ENCODE measurements at regions not wholly inside any gene's neighbourhood (a gene's known extent, or its start where the extent isn't known, plus 50 kb on each side); places are given as distances from the start of the nearest gene placed in this dataset.
"Not testable (repeated sequence)": the region's sequence is repeated elsewhere in the genome, so short reads cannot be mapped to it uniquely, and the experiment has no call there.

DNA sequence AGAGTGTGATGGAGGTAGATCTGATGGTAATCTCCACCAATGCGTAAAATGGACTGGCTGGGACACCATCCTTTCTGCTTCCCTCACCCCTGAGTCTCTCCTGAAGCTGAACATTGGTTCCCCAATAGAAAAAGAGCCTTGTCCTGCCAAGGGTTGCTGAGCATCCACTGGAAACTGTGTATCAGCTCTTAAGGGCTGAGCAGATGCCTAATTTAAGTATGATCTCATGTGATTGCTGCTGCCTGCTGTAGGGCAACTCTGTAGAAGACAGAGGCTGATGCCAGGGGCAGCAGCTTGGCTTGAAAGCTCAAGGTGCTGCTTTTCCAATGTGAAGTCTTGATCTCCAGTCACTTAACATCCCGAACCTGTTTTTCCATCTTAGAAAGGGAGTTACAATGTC lies 310.3 kb upstream of the CCL2 start:
- no peak for DNase-seq (ENCODE audit: low read depth)

- no peak for DNase-seq (ENCODE audit: low read depth)
Observed at GRCh38 chr17:33945646-33946546, 309.2 kb upstream of the CCL2 start.

GRCh38 chr17:33947762-33948161 lies 307.3 kb upstream of the CCL2 start:
- no peak for DNase-seq (ENCODE audit: low read depth)

DNA sequence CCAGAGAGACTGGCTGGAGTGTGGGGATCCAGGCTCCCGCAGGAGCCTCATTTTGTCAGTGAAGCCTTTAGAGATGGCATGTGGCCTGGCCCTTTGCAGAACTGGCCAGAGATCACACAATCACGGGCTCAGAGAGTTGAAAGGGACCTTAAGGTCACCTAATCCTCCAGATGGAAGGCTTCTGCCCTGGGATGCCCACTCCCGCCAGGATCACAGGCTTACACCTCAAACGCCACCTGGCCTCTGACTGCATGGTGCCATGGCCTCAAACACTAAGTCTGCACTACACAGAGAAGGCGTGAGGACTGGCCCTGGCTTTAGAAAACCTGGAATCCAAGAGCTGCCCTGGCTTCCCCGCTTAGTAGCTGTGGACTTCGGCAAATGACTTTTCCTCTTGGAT lies 306.8 kb upstream of the CCL2 start:
- no peak for DNase-seq (ENCODE audit: low read depth)

GRCh38 chr17:33949100-33949499 lies 306.0 kb upstream of the CCL2 start:
- no peak for DNase-seq (ENCODE audit: low read depth)

DNA sequence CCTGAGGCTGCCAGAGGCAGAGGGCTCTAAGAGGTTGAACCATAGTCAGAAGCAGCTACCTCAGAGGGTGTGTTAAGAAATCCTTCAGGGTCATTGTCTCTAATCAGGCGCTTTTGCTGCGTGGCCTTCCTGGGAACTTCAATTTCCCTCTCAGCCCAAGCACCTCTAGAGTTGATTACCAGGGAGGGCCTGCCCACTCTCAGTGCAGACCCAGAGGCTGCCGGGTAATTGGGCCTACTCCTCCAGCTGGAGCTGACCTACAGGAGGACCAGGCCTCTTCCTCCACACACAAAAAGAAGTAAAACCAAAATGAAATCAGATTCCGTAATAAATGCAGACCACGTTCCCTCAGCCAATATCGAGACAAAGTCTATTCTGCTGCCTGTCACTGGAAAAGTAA lies 305.0 kb upstream of the CCL2 start:
- no peak for DNase-seq (ENCODE audit: low read depth)

GRCh38 chr17:33952425-33952824 lies 302.7 kb upstream of the CCL2 start:
- no peak for DNase-seq (ENCODE audit: low read depth)

DNA sequence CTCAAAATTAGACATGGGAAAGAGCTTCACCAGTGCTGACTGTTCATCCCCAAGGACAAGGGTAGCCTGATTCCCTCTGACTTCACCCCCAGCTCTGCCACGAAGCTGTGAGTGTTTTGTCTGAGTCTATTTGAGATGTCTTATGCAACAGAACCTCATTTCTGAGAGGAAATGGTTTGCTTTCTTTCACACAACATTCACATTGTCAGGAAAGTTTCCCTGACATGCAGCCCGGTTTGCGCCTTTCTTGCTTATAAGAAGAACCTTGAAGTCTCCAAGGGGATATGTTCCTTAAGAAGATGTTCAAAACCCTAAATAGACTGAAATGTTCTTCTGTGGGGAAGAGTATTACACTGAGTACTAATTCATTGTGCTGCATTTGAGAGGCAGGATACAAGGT lies 300.5 kb upstream of the CCL2 start:
- no peak for DNase-seq (ENCODE audit: low read depth)

GRCh38 chr17:33955461-33955860 lies 299.6 kb upstream of the CCL2 start:
- no peak for DNase-seq (ENCODE audit: low read depth)

DNA sequence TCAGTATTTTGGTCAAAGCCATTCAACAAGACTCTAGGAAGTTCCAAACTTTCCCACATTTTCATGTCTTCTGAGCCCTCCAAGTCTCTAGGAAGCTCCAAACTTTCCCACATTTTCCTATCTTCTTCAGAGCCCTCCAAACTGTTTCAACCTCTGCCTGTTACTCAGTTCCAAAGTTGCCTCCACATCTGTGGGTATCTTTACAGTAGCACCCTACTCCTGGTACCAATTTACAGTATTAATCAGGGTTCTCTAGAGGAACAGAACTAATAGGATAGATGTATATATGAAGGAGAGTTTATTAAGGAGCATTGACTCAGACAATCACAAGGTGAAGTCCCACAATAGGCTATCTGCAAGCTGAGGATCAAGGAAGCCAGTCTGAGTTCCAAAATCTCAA lies 296.0 kb upstream of the CCL2 start:
- DNase-seq (ENCODE audit: low read depth), result not testable (repeated sequence)

DNA sequence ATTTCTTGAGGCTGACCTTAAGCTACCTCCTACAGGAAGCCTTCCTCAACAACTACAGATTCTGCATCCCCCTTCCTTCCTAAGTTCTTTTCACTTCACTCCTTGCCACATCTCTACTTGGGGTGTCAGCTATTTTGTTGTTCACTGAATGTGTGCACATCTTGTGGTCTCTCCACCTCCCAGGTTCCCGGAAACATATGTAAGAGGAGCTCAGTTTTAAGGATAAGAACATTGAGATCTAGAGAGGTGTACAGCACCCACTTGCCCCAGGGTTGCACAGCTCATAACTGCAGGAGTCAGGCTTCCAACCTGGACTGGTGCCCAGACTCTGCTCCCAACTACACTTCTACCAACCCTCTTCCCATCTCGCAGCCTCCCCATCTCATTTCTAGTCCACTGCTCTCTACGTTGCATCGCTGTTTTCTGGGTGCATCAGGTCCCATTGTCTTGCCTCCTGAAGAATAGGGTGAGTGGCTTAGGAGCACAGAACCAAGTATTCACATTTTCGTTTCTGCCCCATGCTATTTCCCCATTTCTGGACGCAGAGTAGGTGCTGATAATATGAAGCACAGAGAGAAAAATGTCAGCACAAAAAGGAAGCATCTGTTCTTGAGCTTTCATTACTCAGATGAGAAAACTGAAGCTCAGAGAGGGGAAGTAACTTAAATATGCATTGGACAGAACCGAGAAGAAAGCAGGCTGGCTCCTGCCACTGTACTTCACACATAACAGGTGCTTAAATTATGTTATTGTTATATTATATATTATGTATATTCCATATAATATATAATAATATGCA lies 292.0 kb upstream of the CCL2 start:
- DNase-seq (ENCODE audit: low read depth), result no peak

DNA sequence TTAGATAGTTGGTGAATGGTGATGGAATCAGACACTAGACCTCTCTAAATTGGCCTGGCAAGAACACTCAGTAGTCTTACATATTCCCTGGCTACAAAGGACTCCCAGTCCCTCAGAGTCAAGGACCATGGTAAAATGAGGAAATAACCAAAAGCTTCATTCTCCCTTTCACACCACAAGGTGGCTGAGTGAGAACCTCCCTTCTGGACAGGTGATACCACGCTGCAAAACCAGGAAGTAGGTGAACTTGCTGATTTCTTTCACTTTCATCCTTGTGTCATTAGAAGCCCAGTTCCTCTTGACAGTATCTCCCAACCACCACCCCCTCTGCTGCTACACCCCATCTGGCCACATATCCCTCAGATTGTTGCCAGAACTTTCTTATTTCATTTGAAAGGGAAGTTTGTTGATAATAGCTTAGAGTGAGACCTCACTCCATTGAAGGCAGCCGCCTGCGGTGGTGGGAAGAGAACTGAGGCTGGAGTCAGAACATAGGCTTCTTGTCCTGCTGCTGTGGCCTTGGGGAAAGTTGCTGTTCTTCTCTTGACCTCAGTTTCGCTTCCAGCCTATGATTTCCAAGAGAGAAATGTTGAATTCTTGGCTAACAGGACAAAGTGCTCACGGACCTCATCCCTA lies 290.6 kb upstream of the CCL2 start:
- no peak for DNase-seq (ENCODE audit: low read depth)

GRCh38 chr17:33966410-33967059 lies 288.6 kb upstream of the CCL2 start:
- DNase-seq (ENCODE audit: low read depth), result no peak

- DNase-seq (ENCODE audit: low read depth), result no peak
Observed at GRCh38 chr17:33967608-33968349, 287.3 kb upstream of the CCL2 start.

GRCh38 chr17:33968350-33969044 lies 286.6 kb upstream of the CCL2 start:
- no peak for DNase-seq (ENCODE audit: low read depth)

DNA sequence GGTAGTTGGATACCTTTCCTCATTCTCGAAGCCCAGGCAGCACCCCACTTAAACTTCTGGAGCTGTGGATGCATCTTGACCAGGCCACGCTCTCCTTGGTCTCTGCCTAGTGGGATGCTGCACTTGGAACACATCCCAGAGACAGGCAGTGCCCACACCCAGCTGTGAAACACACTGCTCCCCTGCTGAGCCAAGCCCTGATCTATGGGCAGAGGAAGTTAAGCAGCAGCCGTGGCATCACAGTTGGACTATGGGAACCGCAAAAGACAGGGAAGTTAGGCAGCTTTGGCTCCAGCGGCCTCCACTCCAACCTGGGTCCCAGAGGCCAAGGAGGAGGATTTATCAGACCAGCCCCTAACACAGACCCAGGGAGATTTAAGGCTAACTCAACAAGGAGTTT lies 284.8 kb upstream of the CCL2 start:
- DNase-seq (ENCODE audit: low read depth), result no peak

DNA sequence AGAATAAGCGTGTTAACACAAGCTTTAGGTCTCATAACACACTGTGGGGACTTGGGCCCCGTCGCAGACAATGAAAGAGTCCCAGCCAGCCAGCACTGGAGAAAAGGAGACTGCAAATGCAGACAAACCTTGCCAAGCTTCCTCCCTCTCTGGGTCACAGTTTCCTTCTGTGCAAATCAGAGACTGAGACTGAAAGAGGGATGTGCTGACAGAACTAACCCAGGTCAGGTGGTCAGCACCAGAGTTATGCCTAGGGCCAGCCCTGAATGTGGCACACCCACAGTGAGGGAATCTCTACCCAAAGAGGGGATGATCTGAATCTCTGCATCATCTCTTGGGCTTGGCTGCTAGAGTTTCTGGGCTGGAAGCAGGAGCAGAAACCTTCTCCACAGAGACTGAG lies 282.3 kb upstream of the CCL2 start:
- DNase-seq (ENCODE audit: low read depth), result no peak

DNA sequence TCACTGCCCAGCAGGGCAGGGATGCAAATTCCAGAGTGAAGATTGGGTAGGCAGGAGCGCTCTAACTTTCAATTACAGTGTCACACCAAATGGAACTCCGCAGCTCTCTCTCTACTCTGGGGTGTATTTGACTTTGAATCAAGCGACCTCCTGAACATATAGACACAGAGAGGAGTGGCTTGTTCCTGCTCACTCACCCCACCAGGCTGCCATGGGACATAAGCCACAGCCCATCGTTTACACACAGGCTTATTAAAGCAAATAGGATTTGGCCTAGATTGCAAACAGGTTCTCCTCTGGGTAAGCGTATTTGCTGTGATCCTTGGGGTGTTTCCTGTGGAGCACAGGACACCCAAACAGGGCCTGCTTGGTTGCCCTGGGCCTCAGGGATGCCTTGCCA lies 281.6 kb upstream of the CCL2 start:
- no peak for DNase-seq (ENCODE audit: low read depth)

DNA sequence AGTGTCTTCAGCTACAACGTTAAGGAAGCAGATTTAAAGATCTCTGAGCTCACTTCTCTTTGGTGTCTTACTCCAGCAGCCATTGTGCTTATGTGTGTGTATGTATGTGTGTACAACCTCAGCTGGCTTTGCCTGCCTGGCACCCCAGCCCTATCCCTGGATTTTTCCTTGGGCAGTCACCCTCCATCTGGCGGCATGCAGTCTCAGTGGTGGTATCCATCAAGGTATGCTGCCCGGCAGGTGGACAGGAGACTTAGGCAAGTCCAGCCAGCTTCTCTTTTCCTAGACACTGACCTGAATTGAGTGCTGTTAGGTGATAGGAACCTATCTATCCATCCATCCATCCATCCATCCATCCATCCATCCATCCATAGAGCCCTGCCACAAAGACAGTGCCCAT lies 280.8 kb upstream of the CCL2 start:
- no peak for DNase-seq (ENCODE audit: low read depth)

DNA sequence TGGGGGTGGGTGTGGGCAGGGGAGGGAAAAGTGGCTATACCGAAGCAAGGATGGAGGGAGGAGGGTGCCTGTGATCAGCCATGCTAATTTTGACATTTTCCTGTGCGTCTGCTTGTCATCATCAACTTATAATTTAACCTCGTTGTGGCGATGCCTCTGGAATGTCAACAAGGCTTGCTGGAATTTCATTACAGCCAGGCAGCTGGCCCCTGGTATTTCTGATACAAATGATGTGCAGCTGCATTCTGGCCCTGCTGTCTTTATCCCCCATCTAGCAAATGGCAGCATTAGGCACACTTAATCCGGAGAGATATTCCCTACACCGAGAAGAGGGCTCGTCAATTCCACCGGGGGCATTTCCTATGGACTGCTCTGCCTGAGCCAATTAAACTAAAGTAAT lies 278.3 kb upstream of the CCL2 start:
- no peak for DNase-seq (ENCODE audit: low read depth)

All from activated T-cell treated with anti-CD3 and anti-CD28 coated beads for 1 hour (primary cell).